ENCODE measurements at regions not wholly inside any gene's neighbourhood (a gene's known extent, or its start where the extent isn't known, plus 50 kb on each side); places are given as distances from the start of the nearest gene placed in this dataset.

- DNase-seq (ENCODE audit: low read depth in 2 of 2) = no peak
Observed at GRCh38 chr18:72601481-72601880, 57.3 kb upstream of the CBLN2 start.

Data from dermis microvascular lymphatic vessel endothelial cell (primary cell).